Hippocampal formation (tissue), 2 donors: ENCODE measurements at regions not wholly inside any gene's neighbourhood (a gene's known extent, or its start where the extent isn't known, plus 50 kb on each side); places are given as distances from the start of the nearest gene placed in this dataset.

Source experiments
- DNase-seq, 2 donors: peaks; one replicate each; lab custom pipeline; 2025; lab: John Stamatoyannopoulos, UW

DNA sequence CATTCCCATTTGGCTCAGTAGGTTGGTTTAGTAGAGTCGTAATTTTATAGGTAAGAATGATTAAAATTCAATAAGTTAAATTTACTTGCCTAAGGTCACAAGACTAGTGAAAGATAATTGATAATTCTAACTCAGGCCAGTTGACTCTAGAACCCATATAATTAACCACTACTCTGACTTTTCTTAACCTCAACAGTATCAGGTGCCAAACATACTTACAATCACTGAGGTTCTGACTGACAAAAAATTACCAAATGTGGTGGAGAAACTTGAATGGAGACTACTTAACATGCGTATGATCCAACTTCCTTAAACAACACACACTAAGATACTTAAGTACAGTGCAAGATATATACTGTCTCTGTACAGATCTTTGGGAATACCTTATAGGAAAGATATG, 667.3 kb upstream of the SORCS1 start:
- no peak for DNase-seq

DNA sequence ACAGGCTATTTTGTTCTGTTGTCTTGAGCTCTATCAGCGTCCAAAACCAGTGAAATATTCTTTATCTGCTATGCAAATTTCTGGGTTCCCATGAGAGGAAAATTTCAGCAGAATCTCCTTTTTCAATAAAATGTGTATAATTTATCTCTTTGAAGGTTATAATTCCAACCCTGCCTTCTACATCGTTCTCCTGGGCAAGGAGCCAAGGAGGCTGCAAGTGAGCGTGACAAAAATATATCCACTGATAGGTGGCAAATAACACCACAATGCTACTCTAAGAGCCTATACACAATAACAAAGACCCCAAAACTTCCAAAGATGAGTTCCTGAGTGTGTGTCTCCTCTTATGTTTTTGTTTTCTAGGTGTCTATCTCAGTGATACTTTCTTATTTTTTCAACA, 664.7 kb upstream of the SORCS1 start:
- no peak for DNase-seq

DNA sequence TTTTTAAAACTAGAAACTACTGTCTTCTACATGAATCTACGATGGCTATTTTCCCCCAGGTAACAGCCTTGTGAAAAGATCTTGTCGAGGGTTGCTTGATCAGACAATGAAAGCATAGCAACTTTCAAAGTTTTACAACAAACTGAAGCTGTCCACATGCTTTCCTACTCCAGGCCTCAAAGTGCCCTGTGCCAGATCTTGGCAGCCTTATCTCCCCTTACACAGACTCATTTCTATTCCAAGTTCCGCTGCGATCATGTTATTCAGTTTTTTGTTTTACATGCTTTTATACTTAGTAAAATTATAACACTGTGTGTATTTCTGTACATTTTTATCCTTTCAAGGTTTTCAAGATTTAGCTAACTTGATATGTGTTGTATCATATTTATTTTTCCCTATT, 661.7 kb upstream of the SORCS1 start:
- DNase-seq, result no peak

DNA sequence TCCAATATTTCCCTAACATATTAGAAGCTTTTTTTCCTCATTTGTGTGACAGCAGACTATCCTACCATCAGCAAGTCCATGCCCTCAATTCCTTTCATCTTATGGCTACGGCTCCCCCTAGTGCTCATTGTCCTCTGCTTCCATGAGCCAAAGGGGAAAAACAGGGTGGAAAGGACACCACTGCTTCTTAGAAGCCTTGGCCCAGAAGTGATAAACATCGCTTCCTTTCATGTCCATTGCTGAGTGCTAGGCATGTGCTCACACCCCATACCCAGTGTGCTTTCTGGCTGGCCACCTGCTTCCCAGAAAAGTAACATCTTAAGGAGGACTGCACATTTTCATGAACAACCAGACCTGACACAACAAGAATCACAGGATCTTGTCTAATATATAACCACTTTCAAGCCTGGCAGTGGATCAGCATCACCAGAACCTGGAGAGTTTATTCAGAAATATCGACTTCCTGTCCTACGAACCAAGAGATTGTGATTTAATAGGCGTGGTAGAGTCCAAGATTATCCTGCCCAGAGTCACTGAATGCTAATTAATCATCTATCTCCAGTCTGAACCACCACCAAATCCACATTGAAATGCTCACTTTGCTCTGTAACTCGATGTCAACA, 650.5 kb upstream of the SORCS1 start:
- DNase-seq, result peak; percentile 24 to 38

- no peak for DNase-seq
Measured at GRCh38 chr10:107813451-107814162, 649.1 kb upstream of the SORCS1 start.

GRCh38 chr10:107809889-107810288, 645.4 kb upstream of the SORCS1 start:
- DNase-seq, result no peak

GRCh38 chr10:107807836-107808235, 643.3 kb upstream of the SORCS1 start:
- DNase-seq, result no peak

DNA sequence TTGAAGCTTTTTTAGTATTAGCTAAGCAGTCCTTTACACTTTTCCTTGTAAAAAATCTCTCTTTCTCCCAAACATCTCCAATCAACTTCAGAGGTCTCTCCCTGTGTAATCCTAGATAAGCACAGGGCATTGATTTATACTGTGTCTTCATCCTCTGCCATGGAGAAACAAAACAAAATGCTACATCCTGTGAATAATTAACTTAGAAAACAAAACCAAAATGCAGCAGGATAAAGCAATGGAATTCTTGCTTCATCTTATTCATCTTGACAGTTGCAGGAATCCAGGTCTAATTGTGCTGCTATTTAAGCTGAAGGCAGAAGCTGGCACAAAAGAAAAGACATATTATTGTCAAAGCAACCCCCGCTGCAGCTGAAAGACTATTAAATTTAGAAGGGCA, 641.5 kb upstream of the SORCS1 start:
- no peak for DNase-seq

GRCh38 chr10:107803546-107803945, 639.0 kb upstream of the SORCS1 start:
- DNase-seq, result no peak

- DNase-seq, result no peak
Measured at GRCh38 chr10:107800061-107800460, 635.6 kb upstream of the SORCS1 start.

- DNase-seq, result no peak
Measured at GRCh38 chr10:107790271-107790670, 625.8 kb upstream of the SORCS1 start.

DNA sequence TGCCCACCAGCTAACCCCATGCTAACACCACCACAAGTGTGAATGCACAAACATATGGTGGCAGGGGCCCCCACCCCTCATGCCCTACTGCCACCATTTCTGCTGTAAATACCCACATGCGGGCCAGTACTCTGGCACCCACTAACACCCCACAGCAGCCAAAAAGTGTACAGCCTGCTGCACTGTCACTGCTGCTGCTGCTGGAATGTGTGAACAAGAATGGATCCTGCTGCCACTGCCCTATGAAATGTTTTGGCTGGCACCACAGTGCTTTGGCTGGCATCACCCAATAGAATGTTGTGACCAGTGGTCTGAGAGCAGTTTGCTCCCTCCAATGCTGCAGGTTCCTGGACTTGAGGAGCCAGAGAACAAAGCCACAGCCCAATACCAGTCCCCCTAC, 606.6 kb upstream of the SORCS1 start:
- no peak for DNase-seq

DNA sequence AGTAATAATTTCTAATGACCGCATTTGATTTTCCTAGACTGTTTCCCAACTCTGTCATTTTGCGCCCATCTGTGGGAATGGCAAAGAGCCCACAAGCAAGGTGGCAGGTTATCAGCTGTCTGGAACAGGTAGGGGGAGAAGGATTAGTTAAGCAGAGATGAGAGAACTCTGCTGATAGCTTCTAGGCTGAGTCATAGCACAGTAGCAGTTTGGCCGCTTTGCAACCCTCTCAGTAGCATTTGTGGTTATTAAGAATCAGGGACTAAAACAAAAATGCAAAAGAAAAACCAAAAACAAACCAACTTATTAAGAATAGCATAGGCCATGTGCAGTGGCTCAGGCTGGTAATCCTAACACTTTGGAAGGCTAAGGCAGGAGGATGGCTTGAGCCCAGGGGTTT, 602.7 kb upstream of the SORCS1 start:
- DNase-seq, result no peak

- no peak for DNase-seq
Measured at GRCh38 chr10:107754814-107755213, 590.3 kb upstream of the SORCS1 start.

DNA sequence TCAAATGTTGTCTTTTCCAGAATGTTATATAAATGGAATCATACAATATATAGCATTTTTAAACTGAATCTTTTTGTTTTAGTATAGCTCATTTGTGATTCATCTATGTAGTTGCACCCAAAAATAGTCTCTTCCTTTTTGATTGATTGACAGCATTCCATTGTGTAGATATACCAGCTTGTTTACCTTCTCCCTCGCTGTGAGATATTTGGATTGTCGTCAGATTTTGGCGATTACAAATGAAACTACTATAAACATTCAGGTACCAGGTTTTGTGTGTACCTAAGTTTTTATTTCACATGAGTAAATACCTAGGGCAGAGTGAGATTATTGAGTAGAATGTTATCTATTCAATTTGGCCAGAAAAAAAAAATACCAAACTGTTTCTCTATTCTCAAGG, 584.7 kb upstream of the SORCS1 start:
- no peak for DNase-seq

DNA sequence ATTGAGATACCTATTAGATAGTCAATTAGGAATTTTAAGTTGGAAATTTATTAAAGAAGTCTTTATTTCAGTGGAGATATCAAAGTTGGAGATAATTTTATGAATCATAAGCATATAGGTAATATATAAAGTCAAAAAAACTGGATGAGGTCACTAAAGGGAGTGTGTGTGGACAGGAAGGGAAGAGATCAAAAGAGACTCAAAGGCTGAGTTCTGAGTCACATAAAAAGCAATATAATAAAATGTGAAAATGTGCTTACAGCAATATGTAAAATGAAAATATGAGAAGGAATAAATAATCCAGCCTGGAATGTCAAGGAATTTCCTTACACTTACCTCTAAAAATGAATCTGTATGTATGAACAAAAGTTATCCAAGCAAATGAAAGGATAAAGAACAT, 583.3 kb upstream of the SORCS1 start:
- DNase-seq, result no peak

GRCh38 chr10:107741971-107742370, 577.5 kb upstream of the SORCS1 start:
- DNase-seq, result no peak

- no peak for DNase-seq
Measured at GRCh38 chr10:107740962-107741690, 576.6 kb upstream of the SORCS1 start.

- DNase-seq, result no peak
Measured at GRCh38 chr10:107739951-107740350, 575.4 kb upstream of the SORCS1 start.

DNA sequence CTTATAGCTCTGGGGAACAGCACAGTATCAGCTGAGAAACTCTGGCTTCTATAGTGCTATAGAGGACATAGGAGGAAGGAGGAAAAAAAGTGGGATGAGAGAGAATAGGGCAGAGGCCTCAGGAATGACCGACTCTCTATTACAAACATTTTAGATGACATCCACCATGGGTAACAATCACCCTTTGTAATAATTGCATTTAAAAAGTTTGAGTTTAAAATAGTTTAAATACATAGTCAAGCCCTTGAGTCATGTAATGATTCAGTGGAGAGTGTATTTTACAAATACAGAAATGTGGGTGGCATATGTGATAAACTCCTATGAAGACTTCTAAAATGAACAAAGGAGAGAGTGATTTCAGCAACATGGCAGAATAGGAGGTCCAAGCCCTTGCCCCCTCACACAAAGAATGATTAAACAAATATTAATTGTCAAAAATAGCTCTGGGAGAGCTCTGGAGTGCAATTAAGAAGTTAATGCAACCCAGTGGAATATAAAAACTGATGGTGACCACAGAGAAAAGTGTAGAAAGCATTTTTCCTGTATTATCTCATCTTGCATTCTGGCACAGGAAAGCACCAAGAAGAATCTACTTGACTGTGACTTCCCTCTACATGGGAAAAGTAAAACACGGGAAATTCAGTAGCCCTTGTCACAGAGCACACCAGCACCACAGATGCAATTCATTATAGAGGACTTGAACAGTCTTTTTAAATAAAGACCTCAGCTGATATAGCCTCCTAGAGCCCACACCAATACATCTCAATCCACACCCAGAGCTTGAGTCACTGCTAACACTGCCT, 569.0 kb upstream of the SORCS1 start:
- no peak for DNase-seq

DNA sequence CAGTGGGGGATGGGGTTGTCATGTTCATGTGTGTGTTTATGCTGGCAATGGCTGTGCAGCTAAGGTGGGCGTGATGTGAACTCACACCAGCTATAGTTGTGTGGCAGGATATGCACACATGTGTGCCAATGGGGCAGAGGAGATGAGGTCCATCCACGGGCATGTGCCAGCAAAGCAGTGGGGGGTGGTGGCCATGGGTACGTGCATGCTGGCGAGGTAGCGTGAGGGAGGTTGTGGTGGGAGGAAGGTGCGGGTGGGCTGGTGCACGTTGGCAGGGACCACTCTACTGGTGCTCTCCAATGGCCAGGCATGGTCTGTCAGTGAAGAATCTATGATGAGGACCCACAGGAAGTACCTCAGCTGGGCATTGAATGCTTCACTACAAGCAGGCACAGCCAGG, 567.5 kb upstream of the SORCS1 start:
- no peak for DNase-seq

DNA sequence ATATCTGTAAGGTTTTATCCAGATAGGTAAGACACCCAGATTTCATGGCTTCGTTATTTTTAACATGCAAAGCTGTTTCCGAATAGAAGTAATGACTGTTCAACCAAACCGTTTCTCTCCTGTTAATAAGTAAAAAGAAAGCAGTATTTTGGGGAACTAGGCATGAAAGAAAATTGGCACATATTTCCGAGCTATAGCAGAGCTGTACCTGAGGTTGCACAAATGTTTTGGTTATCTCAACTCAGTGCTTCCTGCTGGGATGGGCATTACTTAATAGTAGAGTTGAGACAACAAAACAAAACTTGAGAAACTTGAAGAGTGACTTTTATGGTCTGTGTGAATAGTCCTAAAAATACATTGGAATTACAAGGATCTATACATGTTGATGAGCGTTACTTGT, 564.3 kb upstream of the SORCS1 start:
- no peak for DNase-seq
